HG03342 (cell line): ENCODE measurements at regions not wholly inside any gene's neighbourhood (a gene's known extent, or its start where the extent isn't known, plus 50 kb on each side); places are given as distances from the start of the nearest gene placed in this dataset.

ENCODE experiments used
- ATAC-seq: cut with Tn5 transposase; IDR thresholded peaks from one replicate; pipeline ENCODE4 v1.9.1; 2021; ENCODE audit warnings: mild to moderate bottlenecking, moderate library complexity; ENCODE audit not compliant: unreplicated experiment

DNA sequence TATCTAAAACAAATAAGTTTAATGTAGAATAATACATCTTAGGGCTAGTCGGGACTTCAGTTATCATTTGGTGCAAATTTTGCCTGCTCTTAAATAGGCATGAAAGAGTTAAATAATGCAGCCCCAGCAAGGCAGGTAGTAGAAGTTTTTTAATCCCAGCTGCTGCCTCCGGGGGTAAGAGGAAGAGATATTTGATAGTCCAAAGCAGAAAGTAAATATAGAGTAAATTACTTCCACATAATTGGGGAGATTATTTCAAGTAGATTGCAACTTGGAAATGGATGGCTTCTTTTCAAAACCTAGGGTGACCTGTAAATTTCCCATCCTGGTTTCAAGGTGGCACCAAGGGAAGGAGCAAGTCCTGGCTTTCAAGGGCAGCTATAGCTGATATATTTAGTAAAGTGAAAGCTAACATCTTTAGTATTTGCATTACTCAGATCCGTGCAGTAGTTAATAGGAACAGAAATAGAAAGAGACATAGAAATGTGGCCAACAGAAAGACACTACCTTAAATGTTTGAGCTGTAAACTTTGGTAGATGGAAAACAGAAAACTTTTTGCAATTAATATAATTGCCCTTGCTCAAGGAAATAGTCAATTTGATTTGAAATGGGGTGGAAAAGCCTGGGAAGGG is 109.1 kb downstream of the LMO4 start:
- peak; percentile 60 for ATAC-seq

DNA sequence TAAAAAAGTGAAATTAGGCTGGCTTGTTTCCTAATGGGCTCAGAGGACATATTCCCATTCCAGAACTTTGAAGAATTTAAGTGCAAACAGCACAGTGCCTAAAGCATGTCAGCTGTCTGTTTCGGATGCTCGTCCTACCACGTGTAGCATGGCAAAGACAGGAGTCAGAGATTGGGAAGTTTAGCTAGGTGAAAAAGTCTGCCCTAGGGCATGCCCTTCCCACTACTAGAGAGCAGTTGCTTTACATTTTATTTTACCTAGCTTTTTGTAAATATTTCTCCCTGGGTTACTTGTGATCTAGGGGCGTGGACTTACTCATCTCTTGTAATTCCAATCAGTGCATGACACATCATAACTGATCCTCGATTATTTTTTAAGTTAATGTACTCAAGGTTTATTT is 111.1 kb downstream of the LMO4 start:
- no peak for ATAC-seq

DNA sequence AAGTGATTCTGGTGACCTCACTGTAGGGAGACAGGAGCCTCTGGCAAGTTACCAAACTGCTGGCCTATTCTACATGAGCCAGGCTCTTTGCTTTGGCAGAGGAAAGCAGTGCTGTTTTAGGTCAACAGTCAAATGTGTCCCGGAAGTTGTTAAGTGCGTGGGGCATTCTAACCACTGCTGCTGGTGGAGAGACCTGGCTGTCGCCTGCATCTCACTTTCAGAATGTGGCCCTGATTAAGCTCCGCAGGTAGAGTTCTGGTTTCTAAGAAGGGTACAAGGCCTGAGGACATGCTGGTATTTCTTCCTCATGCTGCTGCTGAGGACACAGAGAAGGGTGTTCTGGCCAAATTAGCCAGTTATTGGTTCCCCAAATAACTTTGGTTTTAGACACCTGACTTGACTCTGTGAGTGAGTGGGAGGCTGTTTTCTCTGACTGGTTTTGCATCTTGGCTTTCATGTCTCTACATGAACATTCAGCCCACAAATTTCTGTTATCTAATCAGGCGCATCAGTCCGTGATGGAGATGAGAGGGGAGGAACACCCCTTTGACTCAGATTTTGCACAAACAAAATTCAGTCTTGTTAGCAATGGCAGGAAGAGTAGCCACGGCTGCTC is 120.8 kb downstream of the LMO4 start:
- peak; percentile 86 for ATAC-seq

DNA sequence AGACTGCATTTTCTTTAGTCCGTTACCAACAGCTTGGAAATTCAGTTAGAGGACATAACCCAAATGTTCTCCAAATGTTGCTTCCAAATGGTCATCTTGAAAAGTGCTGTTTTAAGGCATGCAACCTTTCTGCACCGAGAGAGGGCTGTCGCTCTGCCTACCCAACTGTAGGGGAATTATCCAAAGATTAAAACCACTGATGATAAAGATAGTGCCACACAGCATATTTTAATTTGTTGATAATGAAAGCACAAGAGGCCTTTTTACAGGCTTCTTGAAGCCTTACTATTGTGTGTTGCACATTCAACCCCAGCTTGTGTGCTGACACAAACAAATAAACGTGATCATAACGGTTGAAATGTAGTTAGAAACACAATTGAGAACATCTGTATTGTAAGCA is 121.5 kb downstream of the LMO4 start:
- no peak for ATAC-seq

DNA sequence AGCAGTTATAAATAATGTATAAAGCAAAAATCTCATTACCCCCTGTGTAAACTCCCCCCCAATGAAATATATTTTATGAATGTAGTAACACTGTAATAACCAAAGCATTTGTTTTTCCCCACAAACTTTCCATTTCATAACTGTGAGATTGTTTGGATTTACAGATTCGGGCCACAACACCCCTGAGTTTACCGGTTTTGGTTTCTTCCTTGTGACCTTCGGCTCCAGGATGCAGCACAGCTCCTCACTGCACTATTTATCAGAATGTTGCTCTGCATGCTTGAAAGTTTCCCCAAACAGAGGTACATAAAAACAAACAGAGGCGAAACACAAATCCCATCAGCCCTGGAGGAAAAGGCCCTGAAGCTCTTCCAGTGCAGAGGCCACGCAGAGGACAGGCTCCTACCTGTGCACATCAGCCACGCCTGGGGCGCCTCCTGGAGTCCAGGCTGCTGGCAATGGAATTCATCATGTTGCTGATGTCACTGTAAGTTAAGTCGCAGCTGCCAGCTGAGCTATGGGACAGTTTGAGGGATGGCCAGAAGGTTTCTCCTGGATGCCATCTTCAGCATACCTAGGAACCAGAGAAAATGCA is 122.0 kb downstream of the LMO4 start:
- no peak for ATAC-seq

DNA sequence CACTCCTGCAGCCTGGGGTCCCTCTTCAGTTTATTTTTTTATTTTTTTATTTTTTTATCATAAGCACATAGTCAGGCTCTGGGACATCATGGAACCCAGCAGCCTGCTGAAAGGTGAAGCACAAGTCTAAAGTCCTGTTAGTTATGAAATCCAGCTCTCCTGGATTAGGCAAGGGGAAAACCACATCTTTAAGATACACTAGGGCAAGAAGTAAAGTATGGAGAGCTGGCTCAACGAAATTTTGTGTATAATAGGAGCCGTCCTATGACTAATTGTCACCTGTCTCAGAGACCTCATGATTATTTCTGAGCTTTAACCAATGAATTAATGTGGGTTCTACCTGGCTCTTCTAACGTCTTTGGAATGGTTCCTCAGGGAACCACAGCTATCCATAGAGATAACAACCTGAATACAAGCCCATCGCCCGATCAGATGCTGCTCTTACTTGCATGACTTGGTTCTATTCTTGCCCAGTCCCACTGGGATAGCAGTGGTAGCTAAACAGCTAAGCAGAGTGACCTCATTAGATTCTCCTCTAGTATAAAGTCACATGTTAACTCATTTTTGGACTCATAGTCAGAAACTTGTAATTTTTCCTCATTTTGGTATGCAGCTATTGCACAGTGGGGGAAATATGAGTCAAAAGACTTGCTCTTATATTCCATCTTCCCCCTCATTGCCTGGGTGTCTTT is 122.7 kb downstream of the LMO4 start:
- ATAC-seq, result no peak

DNA sequence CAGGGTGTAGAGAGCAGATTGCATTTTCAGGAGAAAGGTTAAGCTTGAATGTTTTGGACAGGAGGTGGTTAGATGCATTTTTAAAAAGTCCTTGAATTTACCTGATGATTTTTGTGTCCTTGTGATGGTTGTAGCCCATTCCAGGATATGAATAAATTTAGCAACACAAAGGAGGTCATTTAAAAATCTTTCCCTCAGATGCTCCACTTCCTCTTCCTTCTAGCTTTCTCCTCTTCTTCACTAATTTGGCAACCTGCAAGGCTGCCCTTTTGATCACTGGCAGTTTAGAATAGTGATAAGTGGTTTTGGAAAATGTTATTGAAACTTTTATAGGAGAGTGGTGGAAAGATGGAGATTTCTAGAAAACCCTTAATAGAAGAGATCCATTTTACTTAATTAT is 124.0 kb downstream of the LMO4 start:
- ATAC-seq, result no peak

DNA sequence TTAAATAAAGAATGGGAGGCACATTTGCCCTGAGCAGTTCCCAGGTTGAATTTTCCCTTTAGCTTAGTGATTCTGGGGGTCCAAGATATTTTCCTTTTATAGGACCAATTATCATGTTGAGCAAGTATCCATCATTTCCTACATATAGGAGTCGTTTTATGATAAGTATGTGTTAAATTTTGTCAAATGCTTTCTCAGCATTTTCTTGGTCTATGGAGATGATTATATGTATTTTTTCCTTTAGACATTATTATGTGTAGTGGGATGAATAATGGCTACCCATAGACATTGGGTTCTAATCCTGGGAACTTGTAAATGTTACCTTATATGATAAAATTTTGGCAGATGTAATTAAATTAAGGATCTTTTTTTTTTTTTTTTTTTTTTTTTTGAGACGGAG is 128.7 kb downstream of the LMO4 start:
- ATAC-seq, result no peak

DNA sequence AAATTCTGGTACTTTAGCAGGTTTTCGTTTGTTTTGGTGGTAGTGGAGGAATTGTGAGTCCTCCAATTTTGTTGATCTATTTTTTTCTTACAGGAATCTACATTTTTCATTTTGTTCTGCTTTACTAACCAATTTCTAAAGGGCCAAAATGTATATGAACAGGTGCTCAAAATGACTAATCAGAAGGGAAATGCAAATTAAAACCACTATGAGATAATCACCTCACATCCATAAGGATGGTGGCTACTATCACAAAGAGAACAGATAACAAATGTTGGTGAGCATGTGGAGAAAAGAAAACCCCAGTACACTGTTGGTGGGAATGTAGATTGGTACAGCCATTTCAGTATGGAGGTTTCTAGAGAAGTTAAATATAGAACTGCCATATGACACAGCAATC is 134.2 kb downstream of the LMO4 start:
- peak; percentile 33 for ATAC-seq

DNA sequence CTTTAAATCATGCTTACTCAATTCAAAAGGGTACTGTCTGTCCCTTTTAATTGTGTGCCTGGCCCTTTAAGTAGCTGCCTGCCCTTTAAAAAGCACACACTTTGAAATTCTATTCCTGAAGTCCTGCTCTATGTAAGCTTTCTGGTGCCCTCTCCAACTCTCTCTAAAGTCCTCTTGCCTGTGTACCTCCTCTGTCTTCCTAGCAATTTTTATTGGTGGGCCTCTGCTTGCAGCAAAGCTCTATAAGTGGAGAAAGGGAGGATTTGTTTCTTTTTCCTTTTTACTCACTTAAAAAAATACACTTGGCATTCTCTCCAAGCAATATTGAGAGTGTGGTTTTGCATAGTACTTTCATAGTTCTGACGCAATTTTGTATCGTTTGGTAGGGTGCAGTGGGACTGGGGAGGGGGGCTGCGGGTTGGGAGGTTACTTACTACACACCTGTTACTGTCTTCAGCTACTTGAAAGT is 135.4 kb downstream of the LMO4 start:
- ATAC-seq, result peak; percentile 52

DNA sequence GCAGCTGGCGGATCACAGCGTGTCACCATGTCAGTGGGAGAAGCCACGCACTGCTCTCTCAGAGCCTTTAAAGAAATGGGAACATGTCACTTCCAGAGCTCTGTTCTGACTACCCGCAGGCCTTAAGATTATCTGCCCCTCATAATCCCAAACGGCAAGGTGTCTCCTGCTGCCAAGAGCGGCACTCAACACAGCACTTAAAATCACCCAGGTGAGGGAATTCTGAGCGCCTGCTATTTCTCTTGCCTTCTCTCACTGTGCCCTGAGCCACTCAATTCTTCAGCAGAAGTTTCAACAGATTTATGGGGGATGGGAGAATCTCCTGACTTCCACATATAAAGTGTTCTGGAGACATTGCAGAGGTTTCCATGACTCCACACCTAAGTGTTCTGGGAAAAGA is 137.9 kb downstream of the LMO4 start:
- ATAC-seq, result no peak

DNA sequence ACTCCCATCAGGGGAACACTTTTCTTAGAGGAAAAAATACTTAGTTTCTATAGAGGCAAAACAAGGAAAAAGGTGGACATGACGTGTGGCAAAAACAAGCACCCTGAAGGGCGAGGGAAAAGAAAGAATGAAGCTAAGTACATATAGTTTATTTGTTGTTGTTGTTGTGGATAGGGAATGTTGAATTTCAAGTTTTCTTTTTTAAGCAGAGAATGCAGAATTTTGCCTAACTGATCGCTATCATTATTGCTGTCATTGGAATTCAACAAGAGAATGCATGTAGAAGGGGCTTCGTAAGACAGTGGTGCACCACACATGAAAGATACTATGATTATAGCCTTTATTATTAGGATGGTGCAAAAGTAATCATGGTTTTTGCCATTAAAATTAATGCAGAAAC is 144.0 kb downstream of the LMO4 start:
- ATAC-seq, result no peak

DNA sequence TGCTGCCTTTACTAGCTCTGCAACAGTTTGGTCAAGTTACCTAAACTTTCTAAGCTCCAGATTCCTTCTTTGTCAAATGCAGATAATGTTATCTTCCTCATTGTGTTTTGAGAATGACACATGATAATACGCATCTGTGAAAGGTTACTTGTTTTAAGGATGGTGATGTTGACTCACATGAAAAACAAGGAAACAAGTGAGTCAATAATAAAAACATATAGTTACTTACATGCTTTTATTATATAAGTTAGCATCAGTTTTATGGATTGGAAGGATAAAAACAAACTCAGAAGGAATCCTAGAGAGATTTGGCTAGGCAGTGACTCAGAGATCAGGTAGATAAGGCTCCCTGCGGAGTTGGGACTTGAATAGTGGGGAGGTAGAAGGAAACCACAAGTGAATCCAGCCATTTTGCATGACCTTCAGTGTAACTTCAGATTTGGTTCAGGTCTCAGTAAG is 144.6 kb downstream of the LMO4 start:
- no peak for ATAC-seq

DNA sequence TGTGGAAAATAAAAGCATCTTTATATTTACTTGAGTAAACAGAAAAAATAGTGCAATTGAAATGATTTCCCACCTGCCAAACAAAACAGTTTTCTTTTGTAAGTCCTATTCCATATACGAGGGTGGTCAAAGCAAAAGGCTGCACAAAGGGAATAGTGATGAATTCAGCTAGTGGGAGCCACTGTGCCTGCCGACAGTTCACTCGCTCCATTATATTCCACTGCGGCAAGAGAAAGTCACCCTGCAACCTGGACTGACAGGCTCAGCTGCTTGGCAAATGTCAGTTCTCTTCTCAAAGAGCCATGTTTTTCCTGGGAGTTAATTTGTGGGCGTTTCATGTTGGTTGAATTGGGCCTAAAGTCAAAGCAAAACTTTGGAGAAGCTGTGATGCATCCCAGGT is 145.4 kb downstream of the LMO4 start:
- ATAC-seq, result no peak

DNA sequence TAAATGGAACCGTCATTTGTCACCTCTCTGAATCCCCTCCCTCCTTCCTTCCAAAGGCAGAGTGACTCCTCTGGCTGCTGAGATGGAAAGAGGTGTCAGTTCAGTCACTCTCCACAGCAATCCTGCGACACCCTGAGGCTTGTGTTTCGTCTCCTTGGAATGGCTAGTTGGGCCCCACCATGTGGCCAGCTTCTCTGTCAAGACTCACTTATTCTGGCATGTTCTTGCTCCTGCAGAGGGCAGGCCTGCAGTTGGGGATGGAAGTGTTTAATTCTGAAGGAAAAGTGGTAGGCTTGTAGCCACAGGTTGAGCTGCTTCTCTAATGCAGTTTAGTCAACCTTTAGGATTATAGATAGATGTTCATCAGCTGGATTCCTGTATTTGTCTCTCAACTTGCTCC is 149.6 kb downstream of the LMO4 start:
- no peak for ATAC-seq

DNA sequence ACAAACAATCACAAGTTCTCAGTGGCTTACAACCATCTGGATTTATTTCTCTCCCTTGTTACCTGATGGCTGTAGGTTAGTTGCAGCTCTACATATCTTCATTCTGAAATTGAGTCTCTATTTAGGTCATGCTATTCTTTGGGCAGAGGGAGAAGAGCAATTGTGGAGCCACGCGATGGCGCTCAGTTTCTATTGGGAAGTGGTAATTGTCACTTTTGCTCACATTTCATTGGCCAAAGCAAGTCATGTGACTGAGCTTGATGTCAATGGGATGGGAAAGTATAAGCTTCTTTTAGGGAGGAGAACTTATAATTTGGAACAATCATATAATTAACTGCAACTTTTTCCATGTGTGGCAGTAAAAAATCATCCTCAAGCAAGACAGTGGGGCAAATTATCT is 166.5 kb downstream of the LMO4 start:
- ATAC-seq, result no peak

DNA sequence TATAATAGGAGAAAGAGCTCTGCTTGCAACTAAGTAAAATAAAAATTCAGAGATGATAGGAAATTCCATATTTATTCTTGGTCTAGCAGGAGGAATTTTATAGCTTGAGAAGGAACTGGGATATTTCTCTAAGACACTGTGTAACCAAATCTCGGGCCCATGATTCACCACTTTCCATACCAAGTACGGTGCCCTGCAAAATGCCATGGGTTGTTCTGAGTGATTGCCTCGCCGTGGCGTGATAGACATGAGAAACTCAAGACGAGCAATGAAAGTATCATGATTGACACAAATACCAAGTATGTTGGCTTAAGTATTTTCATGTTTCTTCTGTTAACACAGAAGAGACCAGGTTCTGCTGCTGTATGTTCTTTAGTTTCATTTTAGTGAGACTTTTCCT is 167.2 kb downstream of the LMO4 start:
- no peak for ATAC-seq

DNA sequence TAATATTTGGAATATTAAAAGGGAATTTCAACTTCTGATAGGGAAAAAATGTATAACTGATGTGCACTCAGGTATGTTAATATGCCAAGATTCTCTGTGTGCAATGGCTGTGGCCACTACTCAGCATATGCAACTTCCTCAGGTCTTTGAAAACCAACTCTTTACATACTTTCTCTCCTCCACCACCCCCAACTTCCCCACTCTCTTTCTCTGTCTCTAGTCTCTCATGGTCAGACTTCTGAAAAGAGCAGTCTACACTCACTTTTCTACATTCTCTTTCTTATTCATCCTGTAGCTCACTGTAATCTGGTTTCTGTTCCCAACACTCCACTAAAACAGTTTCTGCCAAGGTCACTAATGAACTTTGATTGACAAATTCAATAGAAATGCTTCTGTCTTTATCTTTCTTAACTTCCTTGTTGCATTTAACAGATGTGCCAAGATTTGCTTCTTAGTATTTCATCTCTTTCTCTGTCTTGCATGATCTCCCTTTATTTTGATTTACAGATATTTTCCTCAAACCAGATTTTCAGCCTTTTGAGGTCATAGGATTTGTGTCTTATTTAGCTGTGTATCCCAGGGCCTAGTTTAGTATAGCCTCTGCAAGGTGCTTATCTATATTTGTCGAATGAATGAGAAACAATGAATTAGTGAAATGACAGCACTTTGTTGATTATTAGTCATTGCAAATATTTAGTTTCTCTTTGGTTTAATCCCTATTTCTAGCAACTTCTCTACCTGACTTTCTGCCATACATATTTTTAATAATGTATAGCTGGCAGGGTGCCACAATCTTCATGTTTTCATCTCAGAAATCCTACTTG is 168.9 kb downstream of the LMO4 start:
- no peak for ATAC-seq

DNA sequence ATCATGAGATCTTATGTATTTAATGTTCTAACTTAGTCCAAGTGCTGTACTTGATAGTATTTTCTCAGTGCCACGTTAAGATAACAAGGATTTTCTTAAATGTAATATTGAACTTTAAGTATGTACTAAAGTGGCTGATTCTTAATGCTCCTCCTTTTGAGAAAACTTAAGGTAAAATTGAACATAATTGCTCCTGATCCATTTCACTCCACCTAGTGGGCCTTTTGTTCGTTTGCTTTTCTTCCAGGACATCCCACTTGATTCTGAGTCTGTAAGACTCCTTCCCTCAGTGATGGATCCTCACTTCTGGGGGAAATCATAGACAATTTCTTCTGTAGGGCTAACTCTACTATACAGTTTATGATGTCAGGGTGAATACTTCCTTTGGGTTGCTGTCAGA is 173.1 kb downstream of the LMO4 start:
- no peak for ATAC-seq

DNA sequence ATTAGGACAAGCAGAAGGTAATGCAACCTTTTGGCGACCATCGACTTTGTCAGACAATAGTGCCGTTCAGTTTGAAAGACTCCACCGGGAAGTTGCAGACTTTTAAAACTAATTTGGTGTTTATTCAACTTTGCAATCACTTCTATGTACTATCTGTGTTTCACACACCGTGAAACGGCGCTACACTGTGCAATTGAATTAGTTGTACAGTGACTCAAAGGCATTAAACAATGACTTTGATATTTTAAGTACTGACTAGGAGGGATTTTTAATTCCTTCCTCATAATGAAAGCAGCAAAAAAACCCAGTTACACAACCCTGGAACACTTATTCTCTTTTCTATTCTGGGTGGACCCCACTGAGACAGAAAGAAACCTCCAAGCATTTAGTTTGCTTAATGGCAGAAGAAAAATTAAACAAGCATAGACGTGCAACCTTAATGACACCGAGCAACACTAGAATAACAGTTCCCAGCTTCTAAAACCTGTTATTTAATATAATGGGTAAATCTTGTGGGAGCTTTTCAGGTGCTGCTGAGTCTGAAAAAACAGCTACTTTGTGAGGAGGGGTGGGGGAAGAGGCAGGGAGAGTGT is 176.8 kb downstream of the LMO4 start:
- ATAC-seq, result no peak

DNA sequence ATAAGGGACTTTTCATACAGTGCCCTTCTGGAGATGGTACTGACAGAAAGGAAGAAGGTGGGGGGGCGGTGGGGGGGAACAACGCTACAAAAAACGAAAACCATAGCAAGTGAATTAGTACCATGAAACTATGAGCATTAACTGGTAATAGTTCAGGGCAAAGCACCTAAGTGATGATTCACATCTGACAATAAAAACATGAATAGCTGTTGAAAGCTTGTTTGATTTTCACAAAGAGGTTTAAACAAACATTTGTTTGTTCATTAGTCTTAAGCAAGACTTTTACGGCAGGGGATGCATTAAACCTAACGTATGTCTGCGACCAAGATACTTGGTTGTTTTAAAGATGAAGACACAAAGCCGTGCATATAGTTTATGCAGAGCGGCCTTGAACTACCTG is 177.5 kb downstream of the LMO4 start:
- ATAC-seq, result no peak
